Endothelial cell of hepatic sinusoid (primary cell): ENCODE measurements at regions not wholly inside any gene's neighbourhood (a gene's known extent, or its start where the extent isn't known, plus 50 kb on each side); places are given as distances from the start of the nearest gene placed in this dataset.
"Not testable (repeated sequence)": the region's sequence is repeated elsewhere in the genome, so short reads cannot be mapped to it uniquely, and the experiment has no call there.

Experiments used
- in situ Hi-C: cut with HindIII; loops from 2 replicates; pipeline ENCODE4 v1.10.0; 2017; ENCODE audit warnings: low sequenced_read_pairs

DNA sequence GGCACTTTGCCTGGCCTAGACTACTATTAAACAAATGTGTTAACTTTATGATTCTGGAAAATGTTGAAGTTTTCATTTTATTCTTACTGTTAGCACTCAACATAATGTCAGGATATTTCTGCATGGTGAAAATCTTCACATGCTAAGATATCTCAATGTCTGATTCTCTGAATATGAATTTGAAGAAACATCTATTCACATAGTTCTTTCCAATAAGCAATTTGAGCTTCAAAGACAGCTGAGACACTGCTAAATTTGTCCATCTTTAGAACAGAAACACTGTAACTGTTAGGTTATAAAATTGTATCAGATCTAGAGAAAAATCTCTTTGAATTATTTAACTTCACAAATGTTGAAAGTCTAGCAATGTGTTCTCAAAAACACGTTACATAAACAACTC lies 970.2 kb downstream of the PLOD2 start:
- in situ Hi-C loops = no loop called here

- in situ Hi-C loops = no loop called here
Observed at GRCh38 chr3:145191543-145191942, 969.4 kb downstream of the PLOD2 start.

GRCh38 chr3:145197051-145197820 lies 963.7 kb downstream of the PLOD2 start:
- in situ Hi-C loops = no loop called here

GRCh38 chr3:145197821-145198220 lies 963.2 kb downstream of the PLOD2 start:
- in situ Hi-C loops = no loop called here

DNA sequence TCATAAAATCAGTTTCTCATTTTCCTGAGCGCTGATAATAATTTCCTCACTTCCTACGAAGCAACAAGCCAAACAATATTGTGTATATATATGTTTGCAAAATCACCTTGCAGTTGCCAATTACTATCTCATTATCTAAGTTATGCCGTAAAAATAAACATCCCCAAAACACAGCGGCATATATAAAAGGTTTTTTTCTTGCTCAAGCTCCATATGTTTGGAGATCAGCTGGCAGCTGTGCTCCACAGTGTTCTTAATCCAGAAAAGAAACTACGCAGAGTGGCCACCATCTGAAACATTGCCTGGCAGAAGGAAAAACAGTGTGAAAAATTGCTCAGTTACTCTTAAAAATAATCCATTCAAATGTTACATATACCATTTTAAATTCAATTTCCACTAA lies 951.4 kb downstream of the PLOD2 start:
- in situ Hi-C loops = no loop called here

DNA sequence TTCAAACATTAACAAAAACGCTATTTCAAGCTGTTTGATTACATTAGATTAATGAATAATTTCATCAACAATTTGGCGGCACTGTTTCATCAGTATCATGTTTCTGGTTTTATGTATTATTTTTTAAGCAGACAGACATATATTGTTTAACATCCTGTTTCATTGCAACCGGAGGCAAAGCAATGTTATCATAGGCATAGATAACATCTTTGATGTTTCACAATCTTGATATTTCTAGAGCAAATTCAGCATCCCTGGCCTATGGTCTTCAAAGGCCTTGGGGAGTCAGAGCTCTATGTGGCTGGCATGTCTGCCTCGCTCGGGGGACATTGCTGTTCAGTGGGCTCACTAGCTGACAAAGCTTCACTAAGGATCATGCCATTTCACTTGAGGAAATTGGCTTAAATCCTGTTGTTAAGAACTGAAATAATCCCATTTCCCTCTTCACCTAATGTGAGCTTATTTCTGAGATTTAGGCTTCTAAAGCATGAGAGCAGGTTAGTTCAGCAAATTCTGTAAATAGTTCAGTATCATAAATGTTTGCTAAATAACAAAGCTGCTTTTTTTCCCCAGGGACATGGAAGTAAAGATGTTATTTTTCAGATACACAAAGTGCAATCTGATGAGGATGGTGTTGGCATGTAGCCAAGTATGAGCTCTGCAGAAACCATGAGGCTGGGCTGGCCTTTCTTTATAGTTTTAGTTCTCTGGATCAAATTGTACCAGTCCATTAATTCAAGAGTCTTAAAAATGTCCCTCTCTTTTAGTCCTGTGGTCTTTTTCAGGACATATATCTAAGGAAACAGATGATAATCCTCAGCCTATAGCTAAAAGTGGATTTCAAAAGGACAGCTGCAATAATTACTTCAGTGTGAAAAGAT lies 941.4 kb downstream of the PLOD2 start:
- in situ Hi-C loops = loop anchor here (5.0 kb wide), 1 partner anchor 73 kb away; no protein-coding TSS in a partner anchor

- in situ Hi-C loops = no loop called here
Observed at GRCh38 chr3:145224886-145225285, 936.1 kb downstream of the PLOD2 start.

DNA sequence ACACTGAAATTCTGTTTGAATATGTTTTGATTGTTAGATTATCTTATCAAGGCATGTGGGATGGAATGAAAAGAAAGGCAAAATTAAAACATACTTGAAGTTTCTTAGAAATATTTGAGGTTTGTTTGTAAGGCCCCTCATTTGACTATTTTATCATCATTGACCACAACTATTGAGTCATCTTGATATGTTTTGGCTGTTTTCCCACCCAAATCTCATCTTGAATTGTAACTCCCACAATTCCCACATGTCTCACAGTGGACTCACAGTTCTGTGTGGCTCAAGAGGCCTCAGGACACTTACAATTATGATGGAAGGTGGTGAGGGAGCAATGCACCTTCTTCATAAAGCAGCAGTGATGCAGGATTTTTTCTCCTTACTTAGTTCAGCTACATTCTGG lies 917.1 kb downstream of the PLOD2 start:
- in situ Hi-C loops = no loop called here

DNA sequence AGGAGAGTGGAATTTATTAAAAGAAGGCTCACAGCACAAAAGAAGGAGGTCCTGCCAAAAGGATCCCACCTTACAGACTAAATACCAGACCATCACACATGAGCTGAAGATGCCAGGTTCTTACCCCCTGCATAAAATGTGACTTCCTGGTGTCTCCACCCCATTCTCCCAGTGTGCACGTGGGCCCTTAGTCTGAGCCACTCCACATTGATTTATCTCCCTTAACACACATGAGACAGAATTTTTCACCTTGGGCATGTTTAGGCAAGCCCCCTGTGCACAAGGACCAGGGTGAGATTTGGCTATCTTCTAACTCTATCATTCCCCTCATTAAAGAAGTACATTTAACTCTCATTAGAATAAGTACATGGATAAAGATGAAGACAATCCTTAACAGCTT lies 916.7 kb downstream of the PLOD2 start:
- in situ Hi-C loops = no loop called here

- in situ Hi-C loops = no loop called here
Observed at GRCh38 chr3:145246291-145246690, 914.7 kb downstream of the PLOD2 start.

- in situ Hi-C loops = no loop called here
Observed at GRCh38 chr3:145248928-145249327, 912.1 kb downstream of the PLOD2 start.

DNA sequence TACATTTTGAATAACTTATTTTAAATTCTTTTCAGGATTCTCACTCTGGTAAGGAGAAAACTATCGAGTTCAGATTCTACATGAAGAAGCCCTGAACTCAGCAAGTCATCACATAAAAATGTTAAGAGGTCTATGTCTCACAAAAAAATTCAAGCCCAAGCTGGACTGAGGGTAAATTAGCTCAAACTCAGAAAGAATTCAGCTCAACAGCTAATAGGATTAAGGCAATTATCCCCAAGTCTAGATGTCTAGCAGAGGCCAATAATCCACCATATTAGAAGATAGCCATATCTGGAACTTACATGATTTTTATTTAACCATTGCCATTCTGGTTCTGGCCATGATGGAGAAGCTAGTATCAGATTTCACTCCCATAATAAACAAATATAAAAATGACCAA lies 909.7 kb downstream of the PLOD2 start:
- in situ Hi-C loops = no loop called here

- in situ Hi-C loops = not testable (repeated sequence)
Observed at GRCh38 chr3:145257967-145258366, 903.0 kb downstream of the PLOD2 start.

DNA sequence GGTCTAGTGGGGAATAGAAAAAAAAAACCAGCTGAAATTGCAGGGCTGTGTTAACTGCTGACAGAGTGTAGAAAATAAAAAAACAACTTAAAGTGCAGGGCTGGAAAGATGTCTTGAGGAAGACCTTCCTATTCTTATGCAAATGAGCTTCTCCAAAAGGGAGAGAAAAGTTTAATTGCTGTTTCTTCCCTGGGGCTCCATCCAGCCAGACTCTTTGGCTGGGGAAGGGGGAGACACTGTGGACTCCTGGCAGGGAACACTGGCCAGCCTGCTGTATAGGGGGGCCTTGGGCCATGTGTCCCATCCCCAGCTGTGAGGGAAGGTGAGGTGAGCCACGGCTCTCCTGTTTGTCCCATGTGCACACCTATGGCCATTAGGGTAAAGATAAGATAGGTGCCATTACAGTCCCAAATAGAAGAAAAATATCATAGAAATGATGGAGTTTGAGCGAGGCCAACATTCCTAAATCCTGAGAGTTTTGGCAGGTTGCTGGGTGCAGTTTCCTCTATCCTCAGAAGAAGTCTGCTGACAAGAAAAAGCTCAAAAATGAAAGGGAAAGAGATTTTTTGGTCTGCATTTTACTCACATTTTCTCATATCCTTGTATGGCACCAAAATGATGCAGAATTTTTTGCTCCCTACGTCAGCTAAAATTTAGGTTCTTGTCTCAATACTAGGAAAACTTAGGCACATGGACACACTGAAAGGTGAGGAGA lies 901.7 kb downstream of the PLOD2 start:
- in situ Hi-C loops = no loop called here

DNA sequence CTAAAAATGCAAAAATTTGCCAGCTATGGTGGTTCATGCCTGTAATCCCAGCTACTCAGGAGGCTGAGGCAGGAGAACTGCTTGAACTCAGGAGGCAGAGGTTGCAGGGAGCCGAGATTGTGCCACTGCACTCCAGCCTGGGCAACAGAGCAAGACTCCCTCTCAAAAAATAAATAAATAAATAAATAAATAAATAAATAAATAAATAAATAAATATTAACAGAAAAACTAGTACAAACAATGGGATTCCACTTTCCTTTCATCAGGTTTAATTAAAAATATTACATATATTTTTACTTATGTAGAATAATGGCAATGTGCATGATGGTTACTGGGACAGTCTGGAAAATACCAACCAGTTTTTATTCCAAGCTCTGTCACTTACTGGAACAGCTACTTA lies 897.5 kb downstream of the PLOD2 start:
- in situ Hi-C loops = not testable (repeated sequence)

- in situ Hi-C loops = no loop called here
Observed at GRCh38 chr3:145266368-145266767, 894.6 kb downstream of the PLOD2 start.

- in situ Hi-C loops = no loop called here
Observed at GRCh38 chr3:145269106-145269505, 891.9 kb downstream of the PLOD2 start.

DNA sequence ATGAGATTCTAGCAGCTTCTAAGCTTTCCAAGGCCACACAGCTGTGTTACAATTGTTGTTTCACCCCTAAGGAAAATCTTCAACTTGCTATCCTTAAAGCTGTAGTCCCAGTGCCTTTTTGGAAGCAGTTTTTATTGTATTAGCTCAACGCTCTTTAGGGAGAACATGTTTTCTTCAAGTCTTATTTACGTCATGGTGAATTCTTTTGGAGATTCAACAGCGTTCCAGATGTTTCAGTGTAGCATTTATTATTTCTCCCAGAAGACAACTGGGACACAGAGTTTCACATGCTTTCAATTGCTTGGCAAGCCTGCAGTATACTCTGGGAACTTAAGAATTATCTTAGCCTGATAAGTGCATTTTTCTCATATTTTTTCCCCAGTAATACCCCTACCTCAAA lies 888.3 kb downstream of the PLOD2 start:
- in situ Hi-C loops = no loop called here

DNA sequence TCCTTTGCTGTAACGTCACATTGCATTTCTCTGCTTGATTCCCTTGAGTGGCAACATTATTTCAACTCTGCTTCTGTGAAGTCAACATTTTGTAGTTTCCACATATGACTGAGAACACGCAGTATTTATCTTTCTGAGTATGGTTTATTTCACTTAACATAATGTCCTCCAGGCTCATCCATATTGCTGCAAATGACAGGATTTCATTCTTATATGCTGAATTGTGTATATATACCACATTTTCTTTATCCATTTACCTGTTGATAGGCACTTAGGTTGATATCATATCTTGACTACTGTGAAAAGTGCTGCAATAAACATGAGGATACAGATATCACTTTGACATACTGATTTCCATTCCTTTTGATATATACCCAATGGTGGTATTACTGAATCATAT lies 878.5 kb downstream of the PLOD2 start:
- in situ Hi-C loops = no loop called here

DNA sequence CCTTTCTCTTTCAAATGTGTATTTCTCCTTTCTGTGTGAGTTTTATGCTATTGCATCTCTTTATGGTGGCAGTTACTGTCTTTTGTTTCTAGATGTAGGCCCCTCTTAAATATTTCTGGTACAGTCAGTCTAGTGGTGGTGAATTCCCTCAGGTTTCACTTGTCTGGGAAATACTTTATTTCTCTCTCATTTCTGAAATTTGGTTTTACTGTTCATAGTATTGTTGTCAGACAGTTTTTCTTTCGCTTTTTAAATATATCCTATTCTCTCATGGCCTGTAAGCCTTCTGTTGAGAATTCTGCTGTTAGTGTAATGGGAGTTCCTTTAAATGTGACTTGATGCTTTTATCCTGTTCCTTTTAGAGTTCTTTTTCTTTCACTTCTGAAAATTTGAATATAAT lies 874.0 kb downstream of the PLOD2 start:
- in situ Hi-C loops = no loop called here

DNA sequence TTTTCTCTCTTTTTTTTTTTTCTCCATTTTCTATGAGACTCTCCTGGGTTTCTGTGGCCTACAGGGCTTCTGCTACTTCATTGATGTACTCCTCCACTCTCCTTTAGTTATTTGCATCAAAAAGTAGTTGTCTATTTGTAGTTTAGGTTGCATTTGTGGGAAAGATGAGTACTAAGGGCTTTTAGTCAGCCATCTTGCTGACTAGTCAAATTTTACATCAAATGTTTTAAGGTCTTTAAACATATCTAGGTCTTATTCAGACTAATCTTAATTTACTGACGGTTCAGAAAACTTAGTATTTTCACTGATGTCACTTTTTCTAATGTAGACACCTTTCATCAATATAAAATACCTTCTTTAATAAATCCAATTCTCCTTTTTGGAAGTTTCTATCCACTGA lies 871.0 kb downstream of the PLOD2 start:
- in situ Hi-C loops = loop anchor here (5.0 kb wide), 1 partner anchor 73 kb away; no protein-coding TSS in a partner anchor
